Coronary artery (tissue), 2 donors: ENCODE measurements at regions not wholly inside any gene's neighbourhood (a gene's known extent, or its start where the extent isn't known, plus 50 kb on each side); places are given as distances from the start of the nearest gene placed in this dataset.

Experiments
- DNase-seq: peaks from one replicate; pipeline ENCODE4 v3.0.0-alpha.2; 2017; ENCODE audit warnings: low spot score
- H3K27ac ChIP-seq, 2 donors: fragments of 200-600 bp; sonication (generic); one replicate each; pipeline ENCODE4 v1.5.1; 2016 to 2019
- H3K4me3 ChIP-seq: fragments of 200-600 bp; sonication (generic); 2 replicates; pipeline ENCODE4 v1.5.1; 2016; ENCODE audit warnings: mild to moderate bottlenecking, moderate library complexity
- TF ChIP-seq, protein P1 (sequence below): fragments of 200-600 bp; sonication (generic); IDR thresholded peaks from one replicate; pipeline ENCODE4 v1.5.1; 2019; ENCODE audit warnings: antibody characterized with exemption

DNA sequence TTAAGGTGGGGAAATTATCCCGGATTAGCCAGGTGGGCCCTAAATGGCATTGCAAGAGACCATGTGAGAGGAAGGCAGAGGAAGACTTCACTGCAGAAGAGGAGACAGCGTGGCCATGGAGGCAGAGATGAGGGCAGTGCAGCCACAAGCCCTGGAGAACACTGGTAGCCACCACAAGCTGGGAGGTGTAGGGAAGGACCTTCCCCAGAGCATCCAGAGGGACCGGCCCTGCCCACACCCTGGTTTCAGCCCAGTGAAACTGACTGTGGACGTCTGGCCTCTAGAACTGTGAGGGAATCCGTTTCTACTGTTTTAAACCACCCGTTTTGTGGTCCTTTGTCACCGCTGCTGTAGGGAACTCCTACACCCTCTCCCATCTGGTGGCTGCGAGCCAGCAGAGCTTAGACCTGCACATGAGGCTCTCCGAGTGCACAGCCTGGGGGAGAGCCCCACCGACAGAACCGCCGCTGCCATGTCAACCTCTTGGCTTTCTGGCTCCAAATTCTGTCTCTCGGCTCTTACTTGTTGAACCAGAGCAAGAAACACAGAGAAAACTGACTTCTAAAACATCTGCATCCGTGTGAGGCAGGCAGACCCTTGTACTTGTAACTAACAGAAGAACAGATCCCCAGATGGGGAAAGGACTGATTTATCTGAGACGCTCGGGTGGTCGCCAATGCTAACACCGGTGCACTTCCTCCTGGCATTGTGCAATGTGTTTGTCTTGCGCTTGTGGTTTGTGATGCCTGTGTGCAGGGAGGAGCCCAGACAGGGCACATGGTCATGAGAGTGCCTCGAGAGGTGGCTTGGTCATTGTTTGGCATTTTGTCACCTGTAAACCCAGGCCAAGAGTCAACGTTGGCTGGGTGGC is 90.8 kb upstream of the TMPRSS2 start:
- TF ChIP-seq, protein P1, sequence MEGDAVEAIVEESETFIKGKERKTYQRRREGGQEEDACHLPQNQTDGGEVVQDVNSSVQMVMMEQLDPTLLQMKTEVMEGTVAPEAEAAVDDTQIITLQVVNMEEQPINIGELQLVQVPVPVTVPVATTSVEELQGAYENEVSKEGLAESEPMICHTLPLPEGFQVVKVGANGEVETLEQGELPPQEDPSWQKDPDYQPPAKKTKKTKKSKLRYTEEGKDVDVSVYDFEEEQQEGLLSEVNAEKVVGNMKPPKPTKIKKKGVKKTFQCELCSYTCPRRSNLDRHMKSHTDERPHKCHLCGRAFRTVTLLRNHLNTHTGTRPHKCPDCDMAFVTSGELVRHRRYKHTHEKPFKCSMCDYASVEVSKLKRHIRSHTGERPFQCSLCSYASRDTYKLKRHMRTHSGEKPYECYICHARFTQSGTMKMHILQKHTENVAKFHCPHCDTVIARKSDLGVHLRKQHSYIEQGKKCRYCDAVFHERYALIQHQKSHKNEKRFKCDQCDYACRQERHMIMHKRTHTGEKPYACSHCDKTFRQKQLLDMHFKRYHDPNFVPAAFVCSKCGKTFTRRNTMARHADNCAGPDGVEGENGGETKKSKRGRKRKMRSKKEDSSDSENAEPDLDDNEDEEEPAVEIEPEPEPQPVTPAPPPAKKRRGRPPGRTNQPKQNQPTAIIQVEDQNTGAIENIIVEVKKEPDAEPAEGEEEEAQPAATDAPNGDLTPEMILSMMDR, result no peak
- Histone ChIP-seq H3K27ac (no peak overlapping the region), H3K4me3 (no peak overlapping the region)
- DNase-seq, result peak; percentile 47

DNA sequence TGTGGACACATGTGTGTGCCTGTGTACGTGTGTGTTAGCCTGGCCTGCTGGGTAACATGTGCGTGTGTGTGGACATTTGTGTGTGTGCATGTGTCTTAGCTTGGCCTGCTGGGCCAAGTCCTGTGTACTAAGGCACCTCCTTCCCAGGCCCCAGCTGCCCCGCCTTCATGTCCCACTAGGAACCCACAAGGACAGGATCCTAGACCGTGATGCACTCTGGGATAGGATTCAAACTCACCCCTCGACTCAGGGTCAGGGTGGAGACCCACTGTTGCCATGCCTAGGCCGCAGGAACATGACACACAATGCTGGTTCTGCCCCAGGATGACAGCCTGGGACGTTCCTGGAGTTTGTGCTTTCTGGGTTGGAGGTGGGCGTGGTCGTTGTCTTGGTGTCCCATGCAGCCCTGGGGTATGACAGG is 89.9 kb upstream of the TMPRSS2 start:
- H3K27ac ChIP-seq, result no peak overlapping the region
- no peak for DNase-seq

DNA sequence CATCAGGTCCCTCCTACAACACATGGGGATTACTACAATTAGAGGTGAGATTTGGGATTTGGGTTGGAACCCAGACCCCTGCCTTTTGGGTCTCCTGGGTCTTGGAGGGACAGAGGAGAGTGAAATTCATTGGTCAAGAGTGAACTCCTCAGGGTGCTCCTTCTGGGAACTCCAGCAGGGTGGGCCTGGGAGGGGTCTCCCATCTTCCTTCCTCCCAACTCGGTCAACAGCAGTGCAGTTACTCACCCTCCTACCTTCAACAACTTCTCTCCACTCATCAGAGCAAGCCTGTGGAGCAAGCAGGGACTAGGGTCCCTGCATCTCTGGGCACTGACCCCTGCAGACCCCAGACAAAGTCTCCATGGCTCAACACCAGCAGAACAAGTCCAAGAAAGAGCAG is 89.3 kb upstream of the TMPRSS2 start:
- no peak overlapping the region for H3K27ac ChIP-seq
- TF ChIP-seq, protein P1, result no peak
- no peak for DNase-seq
- no peak overlapping the region for H3K4me3 ChIP-seq

More for the DNA sequence above, 89.9 kb upstream of the TMPRSS2 start:
- no peak overlapping the region for H3K4me3 ChIP-seq
- TF ChIP-seq, protein P1, result no peak

DNA sequence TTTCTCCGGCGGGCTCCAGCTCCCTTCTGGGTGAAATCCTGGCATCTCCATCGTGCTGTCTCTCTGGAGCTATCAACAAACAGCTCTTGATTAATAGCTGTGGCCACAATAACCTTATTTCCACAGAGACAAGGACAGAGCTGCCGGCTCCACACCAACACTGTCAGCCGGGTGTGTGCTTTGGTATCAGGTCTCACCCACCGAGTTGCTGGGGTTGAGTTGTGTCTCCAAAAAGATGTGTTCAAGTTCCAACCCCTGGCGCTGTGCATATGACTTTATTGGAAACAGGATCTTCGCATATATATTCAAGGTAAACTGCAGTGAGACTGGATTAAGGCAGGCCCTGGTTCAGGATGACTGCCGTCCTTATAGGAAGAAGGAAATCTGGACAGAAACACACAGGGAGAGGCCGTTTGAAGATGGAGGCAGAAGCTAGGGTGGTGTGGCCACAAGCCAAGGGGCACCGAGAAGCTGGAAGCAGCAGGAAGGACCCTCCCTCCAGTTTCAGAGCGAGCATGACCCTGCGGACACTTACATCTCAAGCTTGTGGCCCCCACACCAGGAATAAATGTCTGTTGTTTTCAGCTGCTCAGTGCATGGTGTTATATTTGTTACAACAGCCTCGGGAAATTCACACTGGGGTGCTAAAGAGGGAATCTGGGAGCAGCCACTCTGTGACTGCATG is 88.4 kb upstream of the TMPRSS2 start:
- Histone ChIP-seq H3K4me3 (no peak overlapping the region), H3K27ac (no peak overlapping the region)
- no peak for DNase-seq
- TF ChIP-seq, protein P1, result no peak

DNA sequence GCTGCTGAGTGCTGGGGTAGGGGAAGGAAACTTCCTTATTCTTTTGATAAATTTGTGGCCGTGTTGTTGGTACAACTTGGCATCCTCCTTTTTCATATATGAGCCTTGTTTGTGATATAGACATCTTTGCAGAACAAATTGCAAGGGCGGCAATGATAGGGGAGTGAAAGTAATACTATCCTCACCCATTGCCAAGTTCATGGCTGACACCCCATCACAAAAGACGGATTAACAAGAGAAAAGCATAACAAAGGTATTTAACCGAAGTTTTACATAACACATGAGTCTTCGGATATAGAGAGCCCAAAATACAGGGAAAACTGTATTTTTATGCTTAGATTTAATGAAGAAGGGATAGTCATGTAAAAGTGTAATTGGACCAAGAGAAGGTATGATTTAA is 86.3 kb upstream of the TMPRSS2 start:
- H3K27ac ChIP-seq, result no peak overlapping the region
- H3K4me3 ChIP-seq, result no peak overlapping the region
- TF ChIP-seq, protein P1, result no peak
- no peak for DNase-seq

DNA sequence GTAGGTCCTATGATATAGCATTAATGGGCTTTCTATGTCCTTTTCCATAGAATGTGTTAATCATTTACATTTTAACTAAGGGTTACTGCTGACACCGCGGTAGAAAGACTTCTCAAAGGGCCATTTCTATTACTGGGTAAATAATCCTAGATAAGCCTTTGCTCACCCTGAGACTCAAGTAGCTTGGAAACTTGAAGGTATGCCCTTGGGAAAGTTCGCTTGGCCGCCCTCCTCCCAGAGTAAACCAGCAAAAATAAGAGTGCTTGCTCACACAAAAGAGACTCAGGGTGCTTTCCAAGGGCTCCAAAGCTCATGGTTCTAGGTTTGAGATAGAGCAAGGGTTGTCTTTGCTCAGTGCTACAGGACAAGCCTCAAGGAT is 85.8 kb upstream of the TMPRSS2 start:
- DNase-seq, result no peak
- H3K4me3 ChIP-seq, result no peak overlapping the region
- no peak overlapping the region for H3K27ac ChIP-seq
- TF ChIP-seq, protein P1, result no peak
